H1 (cell line): ENCODE measurements at regions not wholly inside any gene's neighbourhood (a gene's known extent, or its start where the extent isn't known, plus 50 kb on each side); places are given as distances from the start of the nearest gene placed in this dataset.
"Not testable (repeated sequence)": the region's sequence is repeated elsewhere in the genome, so short reads cannot be mapped to it uniquely, and the experiment has no call there.

Experiments used
- CTCF ChIA-PET: fragments of 300-600 bp; sonication (Branson Sonifier 250); formaldehyde crosslinking; loops from one replicate; lab custom pipeline; 2021; ENCODE audit not compliant: partially characterized antibody; lab: Charles Lee
- POLR2A ChIA-PET: fragments of 300-600 bp; sonication (Branson Sonifier 250); formaldehyde crosslinking; loops from one replicate; lab custom pipeline; 2021; ENCODE audit warnings: inconsistent platforms; ENCODE audit not compliant: partially characterized antibody; lab: Charles Lee
- DNase-seq, 2 experiments: peaks; one replicate each; pipeline versions ENCODE4 v3.0.0 to v3.0.0-alpha.2; 2010 to 2022; ENCODE audit warnings: low spot score in 2 of 2, low read depth in 1 of 2, mixed read lengths in 1 of 2
- FAIRE-seq: peaks from 2 replicates; lab custom pipeline; 2011; peaks lifted over from hg19 to GRCh38; lab: Jason Lieb, UNC
- H2AFZ ChIP-seq: 2 replicates; pipeline ENCODE4 v1.8.1; 2012; ENCODE audit warnings: low read length, inconsistent platforms
- H2AK5ac ChIP-seq: 2 replicates; pipeline ENCODE4 v1.6.1; 2013; ENCODE audit warnings: low read depth, low read length
- H2BK120ac ChIP-seq: replicated peaks from 2 replicates; pipeline ENCODE3; 2013; ENCODE audit warnings: low read depth, low read length, inconsistent platforms
- H2BK12ac ChIP-seq: 2 replicates; pipeline ENCODE4 v1.6.1; 2013; ENCODE audit warnings: low read depth, low read length
- H2BK15ac ChIP-seq: 2 replicates; pipeline ENCODE4 v1.6.1; 2013; ENCODE audit warnings: low read length
- H2BK20ac ChIP-seq: 2 replicates; pipeline ENCODE4 v1.6.1; 2013; ENCODE audit warnings: low read length
- H2BK5ac ChIP-seq: 2 replicates; pipeline ENCODE4 v1.6.1; 2013; ENCODE audit warnings: low read depth, low read length
- H3K14ac ChIP-seq: 2 replicates; pipeline ENCODE4 v1.6.1; 2013; ENCODE audit warnings: inconsistent platforms; ENCODE audit not compliant: insufficient read length
- H3K18ac ChIP-seq: 2 replicates; pipeline ENCODE4 v1.6.1; 2013; ENCODE audit warnings: low read length; ENCODE audit errors: extremely low read depth
- H3K23ac ChIP-seq: 2 replicates; pipeline ENCODE4 v1.6.1; 2013; ENCODE audit warnings: inconsistent platforms; ENCODE audit not compliant: insufficient read length
- H3K23me2 ChIP-seq: 2 replicates; pipeline ENCODE4 v1.6.1; 2013; ENCODE audit warnings: low read depth, low read length
- H3K27ac ChIP-seq: 2 replicates; pipeline ENCODE4 v1.6.1; 2011; ENCODE audit warnings: low read depth, low read length, inconsistent platforms
- H3K27me3 ChIP-seq, 4 experiments: replicated peaks in 1 of 4; 1 replicate in 1 of 4; 2 replicates in 3 of 4; pipeline versions ENCODE4 v1.6.1 to v1.8.1; 2011 to 2013; ENCODE audit warnings: low read length in 3 of 4, mild to moderate bottlenecking in 3 of 4, inconsistent platforms in 2 of 4, mixed read lengths in 2 of 4, moderate library complexity in 1 of 4; ENCODE audit not compliant: control insufficient read depth in 3 of 4, insufficient read depth in 3 of 4; ENCODE audit errors: extremely low read depth in 1 of 4
- H3K36me3 ChIP-seq, 4 experiments: 2 replicates each; pipeline versions ENCODE4 v1.6.1 to v1.8.1; 2011 to 2013; ENCODE audit warnings: mild to moderate bottlenecking in 4 of 4, low read length in 3 of 4, moderate library complexity in 2 of 4, control low read depth in 1 of 4, inconsistent platforms in 1 of 4; ENCODE audit not compliant: insufficient read depth in 4 of 4, control insufficient read depth in 2 of 4
- H3K4ac ChIP-seq: replicated peaks from 2 replicates; pipeline ENCODE3; 2013; ENCODE audit warnings: low read length, low read depth, mixed read lengths, inconsistent platforms; ENCODE audit not compliant: insufficient read length
- H3K4me1 ChIP-seq, 4 experiments: replicated peaks in 1 of 4; 1 replicate in 1 of 4; 2 replicates in 3 of 4; pipeline versions ENCODE4 v1.6.1 to v1.8.1; 2011 to 2013; ENCODE audit warnings: low read length in 3 of 4, inconsistent platforms in 2 of 4, mixed read lengths in 1 of 4; ENCODE audit not compliant: insufficient read depth in 4 of 4, control insufficient read depth in 3 of 4
- H3K4me2 ChIP-seq, 2 experiments: 2 replicates each; pipeline versions ENCODE4 v1.6.1 to v1.8.1; 2011 to 2013; ENCODE audit warnings: low read depth in 2 of 2, low read length in 2 of 2, control low read depth in 1 of 2, inconsistent platforms in 1 of 2, mild to moderate bottlenecking in 1 of 2; ENCODE audit not compliant: insufficient read depth in 1 of 2
- H3K4me3 ChIP-seq, 4 experiments: fragments of 200-600, 300-600 bp in 1 of 4; sonication (generic), shearing (Covaris generic), sonication (Bioruptor Twin) in 1 of 4; 2 replicates each; pipeline versions ENCODE4 v1.5.1 to v1.8.1; 2011 to 2016; ENCODE audit warnings: low read length in 4 of 4, low read depth in 3 of 4, control low read depth in 2 of 4, inconsistent platforms in 2 of 4, mild to moderate bottlenecking in 2 of 4, mixed read lengths in 1 of 4, moderate library complexity in 1 of 4; ENCODE audit not compliant: insufficient read depth in 2 of 4; ENCODE audit errors: extremely low read depth in 1 of 4
- H3K56ac ChIP-seq: replicated peaks from 2 replicates; pipeline ENCODE3; 2013; ENCODE audit warnings: low read depth, mild to moderate bottlenecking, mixed read lengths, low read length, inconsistent platforms; ENCODE audit not compliant: insufficient read length
- H3K79me1 ChIP-seq: 2 replicates; pipeline ENCODE4 v1.6.1; 2013; ENCODE audit warnings: low read depth, low read length, control low read depth
- H3K79me2 ChIP-seq, 2 experiments: 2 replicates each; pipeline versions ENCODE4 v1.6.1 to v1.8.1; 2012 to 2013; ENCODE audit warnings: low read length in 2 of 2, mild to moderate bottlenecking in 2 of 2, inconsistent platforms in 1 of 2; ENCODE audit not compliant: insufficient read depth in 2 of 2, control insufficient read depth in 1 of 2
- H3K9ac ChIP-seq, 4 experiments: replicated peaks in 1 of 4; 1 replicate in 1 of 4; 2 replicates in 3 of 4; pipeline versions ENCODE4 v1.6.1 to v1.8.1; 2011 to 2013; ENCODE audit warnings: low read depth in 3 of 4, low read length in 3 of 4, control low read depth in 2 of 4, mild to moderate bottlenecking in 2 of 4, moderate library complexity in 2 of 4, inconsistent platforms in 1 of 4; ENCODE audit errors: extremely low read depth in 1 of 4
- H3K9me3 ChIP-seq, 2 experiments: 2 replicates each; pipeline versions ENCODE4 v1.6.1 to v1.8.1; 2012 to 2013; ENCODE audit warnings: mild to moderate bottlenecking in 2 of 2, moderate library complexity in 2 of 2, control low read depth in 1 of 2, inconsistent platforms in 1 of 2, low read depth in 1 of 2, low read length in 1 of 2, mixed read lengths in 1 of 2; ENCODE audit not compliant: insufficient read depth in 2 of 2
- H4K20me1 ChIP-seq, 2 experiments: replicated peaks in 1 of 2; 2 replicates each; pipeline versions ENCODE3 to v1.8.1; 2011 to 2013; ENCODE audit warnings: inconsistent platforms in 2 of 2, low read length in 2 of 2, mild to moderate bottlenecking in 1 of 2; ENCODE audit not compliant: insufficient read depth in 2 of 2, control insufficient read depth in 1 of 2
- H4K5ac ChIP-seq: 2 replicates; pipeline ENCODE4 v1.6.1; 2013; ENCODE audit warnings: low read length, low read depth, mixed read lengths, inconsistent platforms; ENCODE audit not compliant: insufficient read length
- H4K8ac ChIP-seq: 2 replicates; pipeline ENCODE4 v1.8.0; 2013; ENCODE audit warnings: mild to moderate bottlenecking, moderate library complexity, low read length, inconsistent platforms; ENCODE audit not compliant: insufficient read depth; ENCODE audit errors: extremely low read depth
- H4K91ac ChIP-seq: replicated peaks from 2 replicates; pipeline ENCODE3; 2013; ENCODE audit warnings: low read length, mixed read lengths, inconsistent platforms; ENCODE audit not compliant: insufficient read length
- WGBS, 2 experiments: shearing (Covaris generic) in 1 of 2; methylation state at CpG; one replicate each; pipeline versions ENCODE4 v1.1.6 to v1.1.7; 2013 to 2015; ENCODE audit warnings: low lambda C conversion rate in 2 of 2, mixed read lengths in 2 of 2, inconsistent platforms in 1 of 2, low coverage in 1 of 2, missing lambda C conversion rate in 1 of 2; ENCODE audit not compliant: insufficient replicate concordance in 2 of 2, insufficient coverage in 1 of 2, insufficient read length in 1 of 2; ENCODE audit errors: extremely low coverage in 1 of 2, missing lambda C conversion rate in 1 of 2; 5-methylcytosine and 5-hydroxymethylcytosine counted together

GRCh38 chr1:29183-29582 is 422.3 kb downstream of the OR4F29 start:
- POLR2A ChIA-PET, H2AK5ac ChIP-seq, DNase-seq: not testable (repeated sequence)

GRCh38 chr1:17298-17697 is 434.2 kb downstream of the OR4F29 start:
- H2BK12ac ChIP-seq, H2AFZ ChIP-seq, H3K27ac ChIP-seq, H3K79me1 ChIP-seq, H3K18ac ChIP-seq, H4K5ac ChIP-seq, H3K79me2 ChIP-seq, POLR2A ChIA-PET, H2BK20ac ChIP-seq, H2BK120ac ChIP-seq, H3K27me3 ChIP-seq, H3K9me3 ChIP-seq, H3K4me1 ChIP-seq, H2AK5ac ChIP-seq, H3K23me2 ChIP-seq, H3K4ac ChIP-seq, DNase-seq, FAIRE-seq, H2BK5ac ChIP-seq, H3K14ac ChIP-seq, H3K23ac ChIP-seq, H3K4me2 ChIP-seq, H3K4me3 ChIP-seq, H3K9ac ChIP-seq, CTCF ChIA-PET, H3K56ac ChIP-seq, H4K91ac ChIP-seq, H4K8ac ChIP-seq, H4K20me1 ChIP-seq, H2BK15ac ChIP-seq, H3K36me3 ChIP-seq: not testable (repeated sequence)
- WGBS, 2 experiments = 98% methylated on average over 6 of the region's 12 CpGs; no CpG with 5 or more reads in 1 of the 2 experiments

More at GRCh38 chr1:29183-29582, 422.3 kb downstream of the OR4F29 start:
- H3K27me3 ChIP-seq, H2BK12ac ChIP-seq, H2BK120ac ChIP-seq, FAIRE-seq, H2BK5ac ChIP-seq, H4K5ac ChIP-seq, H4K8ac ChIP-seq, H3K36me3 ChIP-seq, H2BK20ac ChIP-seq, H3K23ac ChIP-seq, H3K79me2 ChIP-seq, H3K9me3 ChIP-seq, H3K4me2 ChIP-seq, H4K91ac ChIP-seq, H2BK15ac ChIP-seq, H3K14ac ChIP-seq, H3K23me2 ChIP-seq, H3K27ac ChIP-seq, H3K4ac ChIP-seq, H3K18ac ChIP-seq, H3K4me1 ChIP-seq, H3K56ac ChIP-seq, CTCF ChIA-PET, H3K9ac ChIP-seq, H2AFZ ChIP-seq, H3K79me1 ChIP-seq, H3K4me3 ChIP-seq, H4K20me1 ChIP-seq: not testable (repeated sequence)
- no CpG with 5 or more reads among the region's 52 CpGs for WGBS, 2 experiments
